ENCODE measurements at regions not wholly inside any gene's neighbourhood (a gene's known extent, or its start where the extent isn't known, plus 50 kb on each side); places are given as distances from the start of the nearest gene placed in this dataset.

DNA sequence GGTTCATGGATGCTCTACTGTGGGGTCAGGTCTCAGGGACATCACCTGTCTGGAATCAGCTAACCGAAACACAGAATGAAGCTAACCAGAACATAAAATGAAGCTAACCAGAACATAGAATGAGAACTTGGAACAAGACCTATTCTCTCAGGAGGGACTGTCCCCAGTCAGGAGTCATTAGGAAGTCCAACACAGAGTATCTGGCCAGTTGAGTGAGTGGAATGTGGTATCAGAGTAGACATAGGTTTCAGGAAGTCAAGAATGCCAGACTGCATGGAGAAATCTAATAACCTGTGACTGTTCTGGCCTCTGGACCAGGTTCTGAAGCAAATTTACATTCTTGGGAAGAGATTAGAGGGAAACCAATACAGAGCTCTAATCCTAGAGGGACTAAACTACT is 609.6 kb downstream of the PRELID2 start:
- ATAC-seq (ENCODE audit: insufficient read depth, low read depth) = no peak
- Histone ChIP-seq H3K4me1 (ENCODE audit: insufficient read depth, low read length) (no peaks in the 10 kb centered on the region), H3K79me2 (ENCODE audit: insufficient read depth, low read length) (no peaks in the 10 kb centered on the region), H3K4me2 (ENCODE audit: insufficient read depth, low read length) (no peak overlapping the region), H2AFZ (ENCODE audit: low read depth, low read length) (no peak overlapping the region), H3K9me3 (ENCODE audit: insufficient read depth, low read length, severe bottlenecking) (no peaks in the 10 kb centered on the region), H3K27ac (ENCODE audit: low read length) (no peak overlapping the region), H3K9ac (ENCODE audit: low read depth, low read length) (no peak overlapping the region), H4K20me1 (ENCODE audit: insufficient read depth, low read length) (no peaks in the 10 kb centered on the region), H3K36me3 (ENCODE audit: insufficient read depth, low read length) (no peaks in the 10 kb centered on the region), H3K4me3 (ENCODE audit: low read depth in 1 of 2, low read length in 2 of 2) (no peak overlapping the region), H3K27me3 (ENCODE audit: insufficient read depth, low read length, poor library complexity) (no peaks in the 10 kb centered on the region)
- no peak for DNase-seq
- TF ChIP-seq CTCF (IDR thresholded peaks at IDR 0.05; ENCODE audit: borderline replicate concordance, extremely low read depth, low read length, poor library complexity, severe bottlenecking) (no peak), EZH2 (IDR thresholded peaks at IDR 0.05; ENCODE audit: borderline replicate concordance, low read depth, low read length, severe bottlenecking) (no peak)

GRCh38 chr5:145223582-145223981 is 611.6 kb downstream of the PRELID2 start:
- Histone ChIP-seq H3K79me2 (ENCODE audit: insufficient read depth, low read length) (no peaks in the 10 kb centered on the region), H3K36me3 (ENCODE audit: insufficient read depth, low read length) (no peaks in the 10 kb centered on the region), H3K27me3 (ENCODE audit: insufficient read depth, low read length, poor library complexity) (no peaks in the 10 kb centered on the region), H3K27ac (ENCODE audit: low read length) (no peak overlapping the region), H3K9ac (ENCODE audit: low read depth, low read length) (no peak overlapping the region), H4K20me1 (ENCODE audit: insufficient read depth, low read length) (no peaks in the 10 kb centered on the region), H3K4me3 (ENCODE audit: low read depth in 1 of 2, low read length in 2 of 2) (no peak overlapping the region), H3K4me2 (ENCODE audit: insufficient read depth, low read length) (no peak overlapping the region), H2AFZ (ENCODE audit: low read depth, low read length) (no peak overlapping the region), H3K4me1 (ENCODE audit: insufficient read depth, low read length) (no peaks in the 10 kb centered on the region), H3K9me3 (ENCODE audit: insufficient read depth, low read length, severe bottlenecking) (no peaks in the 10 kb centered on the region)
- no peak for ATAC-seq (ENCODE audit: insufficient read depth, low read depth)
- DNase-seq = no peak
- TF ChIP-seq EZH2 (IDR thresholded peaks at IDR 0.05; ENCODE audit: borderline replicate concordance, low read depth, low read length, severe bottlenecking) (no peak), CTCF (IDR thresholded peaks at IDR 0.05; ENCODE audit: borderline replicate concordance, extremely low read depth, low read length, poor library complexity, severe bottlenecking) (no peak)

DNA sequence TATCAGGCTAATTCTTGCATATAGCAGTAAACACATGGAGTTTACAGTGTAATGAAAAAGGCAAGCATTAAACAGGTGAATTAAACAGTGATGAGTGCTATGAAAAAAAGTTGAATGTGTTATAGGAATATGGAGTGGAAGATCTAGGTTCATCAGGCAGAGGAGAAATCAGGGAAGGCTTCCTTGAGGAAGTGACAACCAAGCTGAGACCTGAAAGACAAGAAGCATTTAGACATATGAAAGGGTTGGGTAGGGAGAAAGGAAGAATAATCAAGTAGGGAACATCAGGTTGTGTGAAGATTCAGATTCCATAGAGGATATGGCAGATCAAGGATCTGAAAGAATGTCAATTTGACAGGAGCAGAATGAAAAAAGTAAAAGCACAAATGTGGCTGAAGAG is 612.5 kb downstream of the PRELID2 start:
- Histone ChIP-seq H3K79me2 (ENCODE audit: insufficient read depth, low read length) (no peaks in the 10 kb centered on the region), H2AFZ (ENCODE audit: low read depth, low read length) (no peak overlapping the region), H3K9me3 (ENCODE audit: insufficient read depth, low read length, severe bottlenecking) (no peaks in the 10 kb centered on the region), H3K36me3 (ENCODE audit: insufficient read depth, low read length) (no peaks in the 10 kb centered on the region), H3K4me3 (ENCODE audit: low read depth in 1 of 2, low read length in 2 of 2) (no peak overlapping the region), H4K20me1 (ENCODE audit: insufficient read depth, low read length) (no peaks in the 10 kb centered on the region), H3K4me1 (ENCODE audit: insufficient read depth, low read length) (no peaks in the 10 kb centered on the region), H3K9ac (ENCODE audit: low read depth, low read length) (no peak overlapping the region), H3K27ac (ENCODE audit: low read length) (no peak overlapping the region), H3K4me2 (ENCODE audit: insufficient read depth, low read length) (no peak overlapping the region), H3K27me3 (ENCODE audit: insufficient read depth, low read length, poor library complexity) (no peaks in the 10 kb centered on the region)
- DNase-seq (no peak), ATAC-seq (ENCODE audit: insufficient read depth, low read depth) (no peak)
- TF ChIP-seq EZH2 (IDR thresholded peaks at IDR 0.05; ENCODE audit: borderline replicate concordance, low read depth, low read length, severe bottlenecking) = no peak
- TF ChIP-seq CTCF (IDR thresholded peaks at IDR 0.05; ENCODE audit: borderline replicate concordance, extremely low read depth, low read length, poor library complexity, severe bottlenecking) = no peak

DNA sequence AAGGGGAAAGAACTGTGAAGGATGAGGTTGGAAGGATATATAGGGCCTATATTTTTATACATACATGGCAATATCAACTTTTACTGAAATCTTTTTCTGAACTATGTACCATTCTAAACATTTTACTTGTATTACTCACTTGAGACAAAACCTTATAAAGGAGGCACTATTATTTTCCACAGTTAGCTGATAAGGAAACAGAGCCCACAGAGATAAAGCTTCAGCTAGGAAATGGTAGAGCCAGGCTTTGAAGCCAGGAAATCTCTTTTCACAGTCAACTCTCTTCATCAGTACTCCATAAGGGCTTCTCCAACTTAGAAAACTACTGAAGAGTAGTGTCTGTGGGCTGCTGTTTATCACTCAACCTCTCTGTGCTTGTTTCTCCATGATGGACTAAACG is 613.7 kb downstream of the PRELID2 start:
- DNase-seq = no peak
- H3K4me1 ChIP-seq (ENCODE audit: insufficient read depth, low read length) = no peaks in the 10 kb centered on the region
- TF ChIP-seq CTCF (IDR thresholded peaks at IDR 0.05; ENCODE audit: borderline replicate concordance, extremely low read depth, low read length, poor library complexity, severe bottlenecking) (no peak), EZH2 (IDR thresholded peaks at IDR 0.05; ENCODE audit: borderline replicate concordance, low read depth, low read length, severe bottlenecking) (no peak)

More for the DNA sequence above, 613.7 kb downstream of the PRELID2 start:
- Histone ChIP-seq H3K36me3 (ENCODE audit: insufficient read depth, low read length) (no peaks in the 10 kb centered on the region), H3K9ac (ENCODE audit: low read depth, low read length) (no peak overlapping the region), H3K4me2 (ENCODE audit: insufficient read depth, low read length) (no peak overlapping the region), H3K4me3 (ENCODE audit: low read depth in 1 of 2, low read length in 2 of 2) (no peak overlapping the region), H2AFZ (ENCODE audit: low read depth, low read length) (no peak overlapping the region), H3K79me2 (ENCODE audit: insufficient read depth, low read length) (no peaks in the 10 kb centered on the region), H3K9me3 (ENCODE audit: insufficient read depth, low read length, severe bottlenecking) (no peaks in the 10 kb centered on the region), H4K20me1 (ENCODE audit: insufficient read depth, low read length) (no peaks in the 10 kb centered on the region), H3K27me3 (ENCODE audit: insufficient read depth, low read length, poor library complexity) (no peaks in the 10 kb centered on the region), H3K27ac (ENCODE audit: low read length) (no peak overlapping the region)
- no peak for ATAC-seq (ENCODE audit: insufficient read depth, low read depth)
